ENCODE measurements at regions not wholly inside any gene's neighbourhood (a gene's known extent, or its start where the extent isn't known, plus 50 kb on each side); places are given as distances from the start of the nearest gene placed in this dataset.
"Not testable (repeated sequence)": the region's sequence is repeated elsewhere in the genome, so short reads cannot be mapped to it uniquely, and the experiment has no call there.

- Histone ChIP-seq H3K79me2 (ENCODE audit: insufficient read depth) (no peaks in the 10 kb centered on the region), H3F3A (replicated peaks; ENCODE audit: insufficient read depth) (no peaks in the 10 kb centered on the region), H3K36me3 (replicated peaks in 1 of 2; ENCODE audit: control insufficient read depth in 1 of 2, insufficient read depth in 2 of 2, low read length in 1 of 2) (no peaks in the 10 kb centered on the region), H3K9ac (no peak overlapping the region), H3K27ac (ENCODE audit: low read depth in 2 of 2, low read length in 1 of 2) (no peak overlapping the region), H3K4me3 (ENCODE audit: low read depth in 2 of 2, low read length in 1 of 2) (no peak overlapping the region), H2AFZ (ENCODE audit: low read depth) (no peak overlapping the region), H3K9me3 (no peaks in the 10 kb centered on the region), H4K20me1 (ENCODE audit: insufficient read depth) (no peaks in the 10 kb centered on the region), H3K27me3 (ENCODE audit: insufficient read depth) (no peaks in the 10 kb centered on the region), H3K4me1 (ENCODE audit: control insufficient read depth in 1 of 2, insufficient read depth in 2 of 2, low read depth in 1 of 2, low read length in 1 of 2) (peaks cover 0 to 3% of the 10 kb centered on the region in 2 experiments; a peak in 1 of 4 replicates), H3K9me2 (no peaks in the 10 kb centered on the region), H3K4me2 (no peak overlapping the region)
- TF ChIP-seq CHD2 (IDR thresholded peaks at IDR 0.05; ENCODE audit: low read length, partially characterized antibody) (no peak), ELF1 (IDR thresholded peaks at IDR 0.05) (no peak), GATA2 (CRISPR knock-in tag; IDR thresholded peaks at IDR 0.05) (no peak), NRF1 (IDR thresholded peaks at IDR 0.05; ENCODE audit: low read depth, low read length) (no peak), TCF12 (IDR thresholded peaks at IDR 0.05) (no peak), FOXM1 (IDR thresholded peaks at IDR 0.05; ENCODE audit: low read depth) (no peak), YY1 (IDR thresholded peaks at IDR 0.05; ENCODE audit: low read depth) (no peak), GABPA (IDR thresholded peaks at IDR 0.05; ENCODE audit: low read depth) (no peak), TAF1 (IDR thresholded peaks at IDR 0.05; ENCODE audit: borderline replicate concordance, low read depth, low read length) (no peak), FOSL2 (IDR thresholded peaks at IDR 0.05; ENCODE audit: borderline replicate concordance, low read depth) (no peak), MXI1 (IDR thresholded peaks at IDR 0.05; ENCODE audit: low read depth, low read length) (no peak)
- DNase-seq: no peak
- ChIA-PET POLR2A (interaction anchor here (0.6 kb wide), 1 partner anchor 59 kb away, joined by 4 read pairs; no protein-coding TSS in a partner anchor), CTCF (interaction anchor here (0.6 kb wide), 1 partner anchor 98 kb away, joined by 3 read pairs; no protein-coding TSS in a partner anchor)
- 46% methylated on average over 2 of the region's 2 CpGs for WGBS (ENCODE audit: low lambda C conversion rate)
These were observed 97.8 kb downstream of the KDR start for GRCh38 chr4:55027596-55027995.

GRCh38 chr4:55025456-55025855 lies 99.9 kb downstream of the KDR start:
- POLR2A ChIA-PET; H3K9me2 ChIP-seq; H3K79me2 ChIP-seq (ENCODE audit: insufficient read depth); H3F3A ChIP-seq (replicated peaks; ENCODE audit: insufficient read depth); H2AFZ ChIP-seq (ENCODE audit: low read depth); H3K4me2 ChIP-seq; H3K27me3 ChIP-seq (ENCODE audit: insufficient read depth); H3K4me1 ChIP-seq (ENCODE audit: control insufficient read depth in 1 of 2, insufficient read depth in 2 of 2, low read depth in 1 of 2, low read length in 1 of 2); CTCF ChIA-PET; H4K20me1 ChIP-seq (ENCODE audit: insufficient read depth); H3K36me3 ChIP-seq (replicated peaks in 1 of 2; ENCODE audit: control insufficient read depth in 1 of 2, insufficient read depth in 2 of 2, low read length in 1 of 2); H3K4me3 ChIP-seq (ENCODE audit: low read depth in 2 of 2, low read length in 1 of 2); H3K9me3 ChIP-seq; H3K9ac ChIP-seq; DNase-seq; H3K27ac ChIP-seq (ENCODE audit: low read depth in 2 of 2, low read length in 1 of 2): not testable (repeated sequence)
- WGBS (ENCODE audit: low lambda C conversion rate): 28% methylated on average over 6 of the region's 6 CpGs

- H3K79me2 ChIP-seq (ENCODE audit: insufficient read depth): no peaks in the 10 kb centered on the region
- no peaks in the 10 kb centered on the region for H4K20me1 ChIP-seq (ENCODE audit: insufficient read depth)
- no peak overlapping the region for H3K27ac ChIP-seq (ENCODE audit: low read depth in 2 of 2, low read length in 1 of 2)
- no peak overlapping the region for H2AFZ ChIP-seq (ENCODE audit: low read depth)
- H3K27me3 ChIP-seq (ENCODE audit: insufficient read depth): no peaks in the 10 kb centered on the region
- TF ChIP-seq POLR2AphosphoS5 (IDR thresholded peaks at IDR 0.05; ENCODE audit: low read depth, low read length): no peak
- no peak for TF ChIP-seq REST (IDR thresholded peaks at IDR 0.05; ENCODE audit: low read depth, low read length)
- TF ChIP-seq USF1 (IDR thresholded peaks at IDR 0.05; ENCODE audit: borderline replicate concordance, low read depth): no peak
- no peak for TF ChIP-seq YY1 (IDR thresholded peaks at IDR 0.05; ENCODE audit: low read depth)
- no peak for TF ChIP-seq RXRA (IDR thresholded peaks at IDR 0.05; ENCODE audit: borderline replicate concordance, low read depth)
- TF ChIP-seq NRF1 (IDR thresholded peaks at IDR 0.05; ENCODE audit: low read depth, low read length): no peak
- no peak for TF ChIP-seq CHD2 (IDR thresholded peaks at IDR 0.05; ENCODE audit: low read length, partially characterized antibody)
- TF ChIP-seq IRF3 (IDR thresholded peaks at IDR 0.05; ENCODE audit: low read depth, low read length): no peak
- no peak for TF ChIP-seq USF2 (IDR thresholded peaks at IDR 0.05; ENCODE audit: borderline replicate concordance, low read depth, low read length)
- WGBS (ENCODE audit: low lambda C conversion rate): 71% methylated on average over 2 of the region's 2 CpGs
- H3K36me3 ChIP-seq (replicated peaks in 1 of 2; ENCODE audit: control insufficient read depth in 1 of 2, insufficient read depth in 2 of 2, low read length in 1 of 2): no peaks in the 10 kb centered on the region
- H3K9me2 ChIP-seq: no peaks in the 10 kb centered on the region
- no peaks in the 10 kb centered on the region for H3K9me3 ChIP-seq
- POLR2A ChIA-PET: no interaction called here
- no peak overlapping the region for H3K4me3 ChIP-seq (ENCODE audit: low read depth in 2 of 2, low read length in 1 of 2)
- CTCF ChIA-PET: no interaction called here
- no peaks in the 10 kb centered on the region for H3F3A ChIP-seq (replicated peaks; ENCODE audit: insufficient read depth)
- H3K9ac ChIP-seq: no peak overlapping the region
- DNase-seq: no peak
- H3K4me2 ChIP-seq: no peak overlapping the region
- H3K4me1 ChIP-seq (ENCODE audit: control insufficient read depth in 1 of 2, insufficient read depth in 2 of 2, low read depth in 1 of 2, low read length in 1 of 2): no peaks in the 10 kb centered on the region
These were observed 102.4 kb downstream of the KDR start for GRCh38 chr4:55023030-55023429.
